IMR-90 (cell line): ENCODE measurements at regions not wholly inside any gene's neighbourhood (a gene's known extent, or its start where the extent isn't known, plus 50 kb on each side); places are given as distances from the start of the nearest gene placed in this dataset.
"Not testable (repeated sequence)": the region's sequence is repeated elsewhere in the genome, so short reads cannot be mapped to it uniquely, and the experiment has no call there.

Experiments
- ATAC-seq: fragments of 200-7000 bp; cut with Tn5 transposase; 2 replicates; pipeline ENCODE4 v1.9.1; 2020; ENCODE audit warnings: low read depth, mild to moderate bottlenecking, moderate library complexity
- BruUV-seq: library from RNA; stranded (reverse); fragments of 400-500 nt; replicated peaks from 2 replicates; lab custom pipeline; 2021; lab: Mats Ljungman, UMichigan
- CTCF ChIA-PET: fragments of 300-600 bp; formaldehyde crosslinking; extraction: SDS; loops from one replicate; lab custom pipeline; 2021; ENCODE audit warnings: antibody characterized with exemption; lab: Yijun Ruan, JAX
- POLR2A ChIA-PET: fragments of 300-600 bp; sonication (Branson Sonifier 250); formaldehyde crosslinking; loops from one replicate; lab custom pipeline; 2022; ENCODE audit warnings: antibody characterized with exemption; ENCODE audit not compliant: unreplicated experiment; lab: Charles Lee
- DNase-seq: peaks from one replicate; pipeline ENCODE4 v3.0.0; 2013
- H2AFZ ChIP-seq: replicated peaks from 2 replicates; pipeline ENCODE3; 2013; ENCODE audit warnings: low read length, mild to moderate bottlenecking; ENCODE audit not compliant: poor library complexity
- H2AK5ac ChIP-seq: 2 replicates; pipeline ENCODE4 v1.6.1; 2013; ENCODE audit warnings: low read depth, low read length, inconsistent platforms
- H2AK9ac ChIP-seq: replicated peaks from 2 replicates; pipeline ENCODE3; 2013; ENCODE audit warnings: mild to moderate bottlenecking, low read depth, low read length, moderate library complexity; ENCODE audit not compliant: poor library complexity
- H2BK120ac ChIP-seq: 2 replicates; pipeline ENCODE4 v1.6.1; 2013; ENCODE audit warnings: low read depth, low read length, inconsistent platforms
- H2BK15ac ChIP-seq: 3 replicates; pipeline ENCODE4 v1.6.1; 2013; ENCODE audit warnings: low read depth, low read length, inconsistent platforms
- H2BK20ac ChIP-seq: 2 replicates; pipeline ENCODE4 v1.6.1; 2013; ENCODE audit warnings: low read depth, mild to moderate bottlenecking, inconsistent platforms, low read length, moderate library complexity
- H2BK5ac ChIP-seq: 2 replicates; pipeline ENCODE4 v1.6.1; 2013; ENCODE audit warnings: mild to moderate bottlenecking, low read depth, low read length, inconsistent platforms; ENCODE audit not compliant: poor library complexity, severe bottlenecking
- H3K14ac ChIP-seq: replicated peaks from 2 replicates; pipeline ENCODE4 v1.6.1; 2013; ENCODE audit warnings: low read depth, low read length, inconsistent platforms
- H3K18ac ChIP-seq: 2 replicates; pipeline ENCODE4 v1.6.1; 2013; ENCODE audit warnings: low read depth, low read length, control low read depth
- H3K23ac ChIP-seq: 2 replicates; pipeline ENCODE4 v1.6.1; 2013; ENCODE audit warnings: low read depth, low read length, inconsistent platforms
- H3K27ac ChIP-seq: 2 replicates; pipeline ENCODE4 v1.5.1; 2013; ENCODE audit warnings: mild to moderate bottlenecking, control low read depth, low read length; ENCODE audit not compliant: insufficient read depth
- H3K27me3 ChIP-seq: 2 replicates; pipeline ENCODE4 v1.6.1; 2013; ENCODE audit warnings: low read length; ENCODE audit not compliant: control insufficient read depth, insufficient read depth
- H3K36me3 ChIP-seq: 2 replicates; pipeline ENCODE4 v1.6.1; 2013; ENCODE audit warnings: low read length, mixed read lengths; ENCODE audit not compliant: control insufficient read depth, insufficient read depth
- H3K4ac ChIP-seq: 2 replicates; pipeline ENCODE4 v1.6.1; 2013; ENCODE audit warnings: low read depth, low read length, inconsistent platforms
- H3K4me1 ChIP-seq: 2 replicates; pipeline ENCODE4 v1.6.1; 2013; ENCODE audit warnings: low read length, mixed read lengths; ENCODE audit not compliant: control insufficient read depth, insufficient read depth
- H3K4me2 ChIP-seq: 2 replicates; pipeline ENCODE4 v1.6.1; 2013; ENCODE audit warnings: low read depth, mild to moderate bottlenecking, control low read depth, low read length, moderate library complexity
- H3K4me3 ChIP-seq: 2 replicates; pipeline ENCODE4 v1.5.1; 2013; ENCODE audit warnings: low read depth, mild to moderate bottlenecking, control low read depth, low read length, moderate library complexity; ENCODE audit not compliant: insufficient read depth
- H3K56ac ChIP-seq: 2 replicates; pipeline ENCODE4 v1.6.1; 2013; ENCODE audit warnings: low read length, inconsistent platforms; ENCODE audit not compliant: insufficient read depth; ENCODE audit errors: extremely low read depth
- H3K79me1 ChIP-seq, 2 experiments: 2 replicates each; pipeline ENCODE4 v1.6.1; 2013; ENCODE audit warnings: low read length in 2 of 2, inconsistent platforms in 1 of 2, low read depth in 1 of 2
- H3K9ac ChIP-seq: 2 replicates; pipeline ENCODE4 v1.6.1; 2013; ENCODE audit warnings: low read depth, low read length, control low read depth
- H3K9me1 ChIP-seq: 2 replicates; pipeline ENCODE4 v1.6.1; 2013; ENCODE audit warnings: low read length, inconsistent platforms; ENCODE audit not compliant: insufficient read depth
- H3K9me3 ChIP-seq: 2 replicates; pipeline ENCODE4 v1.6.1; 2013; ENCODE audit warnings: low read length; ENCODE audit not compliant: control insufficient read depth, insufficient read depth
- H4K20me1 ChIP-seq: 2 replicates; pipeline ENCODE4 v1.6.1; 2013; ENCODE audit warnings: low read length, inconsistent platforms; ENCODE audit not compliant: insufficient read depth
- H4K5ac ChIP-seq: 2 replicates; pipeline ENCODE4 v1.6.1; 2013; ENCODE audit warnings: mild to moderate bottlenecking, low read depth, low read length, control low read depth
- H4K8ac ChIP-seq, 2 experiments: 2 replicates each; pipeline ENCODE4 v1.6.1; 2013; ENCODE audit warnings: low read depth in 2 of 2, low read length in 2 of 2, control low read depth in 1 of 2, inconsistent platforms in 1 of 2
- H4K91ac ChIP-seq: 2 replicates; pipeline ENCODE4 v1.6.1; 2013; ENCODE audit warnings: low read depth, low read length, inconsistent platforms; ENCODE audit not compliant: insufficient read depth
- WGBS, 2 experiments: methylation state at CpG; one replicate each; pipeline versions ENCODE4 v1.1.5 to v1.1.7; 2013; ENCODE audit warnings: missing lambda C conversion rate in 2 of 2; ENCODE audit not compliant: insufficient read length in 1 of 2; ENCODE audit errors: extremely low coverage in 2 of 2; 5-methylcytosine and 5-hydroxymethylcytosine counted together
- dilution Hi-C: fragments of 300-500 bp; cut with HindIII; formaldehyde crosslinking; loops from one replicate; pipeline ENCODE4 v1.14.3; 2018; ENCODE audit warnings: low sequenced_read_pairs; ENCODE audit not compliant: unreplicated experiment
- in situ Hi-C: fragments of 300-500 bp; cut with MboI; formaldehyde crosslinking; loops from 3 replicates; pipeline ENCODE4 v1.14.3; 2019; ENCODE audit warnings: low sequenced_read_pairs, inconsistent platforms, mixed read lengths
- intact Hi-C: fragments of 100-400 bp; cut with micrococcal nuclease; formaldehyde crosslinking; loops from 2 replicates; pipeline ENCODE4 v1.10.0; 2022

DNA sequence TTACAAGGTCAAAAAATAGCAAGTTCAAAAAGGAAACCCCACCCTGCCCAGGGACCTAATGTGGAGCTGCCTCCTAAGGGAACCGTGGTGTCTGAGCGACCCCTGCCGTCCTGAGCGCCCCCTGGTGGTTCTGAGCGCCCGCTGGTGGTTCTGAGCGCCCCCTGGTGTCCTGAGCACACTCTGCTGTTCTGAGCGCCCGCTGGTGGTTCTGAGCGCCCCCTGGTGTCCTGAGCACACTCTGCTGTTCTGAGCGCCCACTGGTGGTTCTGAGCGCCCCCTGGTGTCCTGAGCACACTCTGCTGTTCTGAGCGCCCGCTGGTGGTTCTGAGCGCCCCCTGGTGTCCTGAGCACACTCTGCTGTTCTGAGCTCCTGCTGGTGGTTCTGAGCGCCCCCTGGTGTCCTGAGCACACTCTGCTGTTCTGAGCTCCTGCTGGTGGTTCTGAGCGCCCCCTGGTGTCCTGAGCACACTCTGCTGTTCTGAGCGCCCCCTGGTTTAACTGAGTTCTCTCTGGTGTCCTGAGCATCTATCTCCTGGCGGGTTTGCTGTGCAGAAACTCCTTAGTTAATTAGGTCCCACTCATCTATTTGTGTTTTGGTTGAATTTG lies 1137.5 kb downstream of the TMEM121 start:
- POLR2A ChIA-PET, H3K27ac ChIP-seq, H4K20me1 ChIP-seq, H3K4me2 ChIP-seq, H3K9ac ChIP-seq, H3K27me3 ChIP-seq, ATAC-seq, H2AK5ac ChIP-seq, H3K79me1 ChIP-seq, H4K8ac ChIP-seq, H2BK5ac ChIP-seq, H4K5ac ChIP-seq, H2BK120ac ChIP-seq, H2BK15ac ChIP-seq, H3K14ac ChIP-seq, in situ Hi-C loops, intact Hi-C loops, H3K4me3 ChIP-seq, BruUV-seq, DNase-seq, H2AK9ac ChIP-seq, CTCF ChIA-PET, dilution Hi-C loops, H3K36me3 ChIP-seq, H3K56ac ChIP-seq, H3K23ac ChIP-seq, H2AFZ ChIP-seq, H3K9me3 ChIP-seq, H4K91ac ChIP-seq, H3K9me1 ChIP-seq, H3K4ac ChIP-seq, H3K4me1 ChIP-seq, H3K18ac ChIP-seq, H2BK20ac ChIP-seq: not testable (repeated sequence)
- 62% methylated on average over 4 of the region's 19 CpGs; no CpG with 5 or more reads in 1 of the 2 experiments for WGBS, 2 experiments
